HG03342 (cell line): ENCODE measurements at regions not wholly inside any gene's neighbourhood (a gene's known extent, or its start where the extent isn't known, plus 50 kb on each side); places are given as distances from the start of the nearest gene placed in this dataset.

ENCODE experiments used
- ATAC-seq: cut with Tn5 transposase; IDR thresholded peaks from one replicate; pipeline ENCODE4 v1.9.1; 2021; ENCODE audit warnings: mild to moderate bottlenecking, moderate library complexity; ENCODE audit not compliant: unreplicated experiment

DNA sequence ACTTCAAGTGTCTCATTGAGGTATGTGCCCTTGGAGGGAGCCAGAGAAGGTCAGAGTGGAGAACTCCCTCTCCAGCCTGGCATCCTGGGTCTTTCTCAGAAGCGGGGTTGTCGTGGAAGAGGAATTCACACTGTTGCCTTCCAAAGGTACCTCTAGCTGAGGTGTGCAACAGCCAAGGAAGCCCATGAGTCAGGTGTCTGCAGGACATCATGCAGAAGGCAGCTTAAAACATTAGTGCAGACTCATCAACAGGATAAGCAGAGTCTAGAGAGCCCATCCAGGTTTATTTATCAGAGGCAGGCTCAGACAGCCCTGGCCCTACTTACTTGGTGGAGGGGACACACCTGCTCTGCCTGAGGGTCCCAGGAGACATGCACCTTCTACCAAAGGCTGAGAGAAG is 95.6 kb upstream of the TPM1 start:
- no peak for ATAC-seq

DNA sequence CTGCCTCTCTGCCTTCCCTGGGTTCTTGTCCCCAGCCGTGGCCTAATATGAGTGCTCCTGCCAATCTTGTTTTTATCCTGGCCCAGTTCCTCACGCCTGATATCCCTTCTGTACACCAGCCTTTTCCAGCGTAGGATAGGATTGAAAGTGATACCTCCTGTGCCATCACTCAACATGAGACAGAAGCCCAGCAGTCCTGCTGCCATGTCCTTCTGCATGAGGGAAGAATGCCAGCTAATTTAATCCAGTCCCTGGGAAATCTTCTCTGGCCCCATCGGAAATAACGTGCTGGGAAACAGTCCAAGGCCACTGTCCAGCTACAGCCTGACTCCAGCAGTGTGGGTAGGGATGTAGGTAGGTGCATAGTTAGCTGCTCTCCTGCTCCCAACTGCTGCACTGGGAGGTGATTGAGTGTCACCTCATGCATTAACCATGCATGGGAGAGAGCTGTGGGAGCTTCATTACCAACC is 92.0 kb upstream of the TPM1 start:
- no peak for ATAC-seq

DNA sequence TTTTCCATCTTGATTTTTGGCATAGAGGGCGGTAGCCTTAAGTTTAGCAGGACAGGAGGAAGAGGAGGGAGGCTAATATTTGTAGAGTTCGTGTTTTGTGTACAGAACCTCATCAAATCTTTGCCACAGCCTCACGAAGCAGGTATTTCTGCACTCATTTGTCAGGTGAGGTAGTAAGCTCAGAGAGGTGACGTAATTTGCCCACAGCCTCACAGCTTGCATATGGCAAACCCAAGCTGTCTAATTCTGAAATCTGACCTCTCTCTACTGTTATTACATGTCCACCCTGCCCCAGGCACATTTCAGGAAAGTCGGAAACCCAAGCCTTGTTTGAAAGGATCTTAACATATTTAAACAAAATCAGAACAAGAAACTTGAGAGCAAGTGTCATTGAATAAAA is 91.1 kb upstream of the TPM1 start:
- no peak for ATAC-seq

DNA sequence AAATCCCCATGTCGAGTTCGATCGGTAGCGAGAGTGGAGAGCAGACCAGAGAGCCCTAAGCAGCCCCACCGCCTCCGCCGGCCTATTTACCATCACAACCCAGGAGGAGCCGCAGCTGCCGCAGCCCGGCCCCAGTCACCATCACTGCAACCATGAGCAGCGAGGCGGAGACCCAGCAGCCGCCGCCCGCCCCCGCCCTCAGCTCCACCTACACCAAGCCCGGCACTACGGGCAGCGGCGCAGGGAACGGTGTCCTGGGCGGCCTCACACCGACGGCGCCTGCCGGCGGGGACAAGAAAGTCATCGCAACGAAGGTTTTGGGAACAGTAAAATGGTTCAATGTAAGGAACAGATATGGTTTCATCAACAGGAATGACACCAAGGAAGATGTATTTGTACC is 89.5 kb upstream of the TPM1 start:
- ATAC-seq, result no peak

DNA sequence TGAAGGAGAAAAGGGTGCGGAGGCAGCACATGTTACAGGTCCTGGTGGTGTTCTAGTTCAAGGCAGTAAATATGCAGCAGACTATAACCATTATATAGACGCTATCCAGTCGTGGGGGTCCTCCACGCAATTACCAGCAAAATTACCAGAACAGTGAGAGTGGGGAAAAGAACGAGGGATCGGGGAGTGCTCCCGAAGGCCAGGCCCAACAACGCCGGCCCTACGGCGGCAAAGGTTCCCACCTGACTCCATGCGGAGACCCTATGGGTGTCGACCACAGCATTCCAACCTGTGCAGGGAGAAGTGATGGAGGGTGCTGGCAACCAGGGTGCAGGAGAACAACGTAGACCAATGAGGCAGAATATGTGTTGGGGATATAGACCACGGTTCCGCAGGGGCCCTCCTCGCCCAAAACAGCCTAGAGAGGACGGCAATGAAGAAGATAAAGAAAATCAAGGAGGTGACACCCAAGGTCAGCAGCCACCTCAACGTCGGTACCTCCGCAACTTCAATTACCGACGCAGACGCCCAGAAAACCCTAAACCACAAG is 89.0 kb upstream of the TPM1 start:
- no peak for ATAC-seq

DNA sequence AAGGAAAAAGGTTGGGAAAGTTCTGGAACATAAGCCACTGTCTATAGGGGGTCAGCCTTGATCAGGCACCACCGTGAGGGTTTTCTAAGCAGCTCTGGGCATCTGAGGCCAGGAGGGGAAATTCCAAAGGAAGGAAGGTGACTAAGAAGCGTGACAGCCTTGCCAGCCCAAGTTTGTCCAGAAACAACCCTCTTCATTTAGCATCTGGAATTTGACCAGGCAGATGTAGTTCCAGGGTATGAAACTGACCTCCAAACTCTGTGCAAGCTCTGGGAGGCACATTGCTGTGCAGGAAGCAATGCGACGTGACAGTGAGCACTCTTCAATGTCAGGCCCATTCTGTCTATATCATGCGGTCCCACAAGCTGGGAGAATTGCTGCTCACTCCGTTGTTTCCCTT is 85.4 kb upstream of the TPM1 start:
- no peak for ATAC-seq

DNA sequence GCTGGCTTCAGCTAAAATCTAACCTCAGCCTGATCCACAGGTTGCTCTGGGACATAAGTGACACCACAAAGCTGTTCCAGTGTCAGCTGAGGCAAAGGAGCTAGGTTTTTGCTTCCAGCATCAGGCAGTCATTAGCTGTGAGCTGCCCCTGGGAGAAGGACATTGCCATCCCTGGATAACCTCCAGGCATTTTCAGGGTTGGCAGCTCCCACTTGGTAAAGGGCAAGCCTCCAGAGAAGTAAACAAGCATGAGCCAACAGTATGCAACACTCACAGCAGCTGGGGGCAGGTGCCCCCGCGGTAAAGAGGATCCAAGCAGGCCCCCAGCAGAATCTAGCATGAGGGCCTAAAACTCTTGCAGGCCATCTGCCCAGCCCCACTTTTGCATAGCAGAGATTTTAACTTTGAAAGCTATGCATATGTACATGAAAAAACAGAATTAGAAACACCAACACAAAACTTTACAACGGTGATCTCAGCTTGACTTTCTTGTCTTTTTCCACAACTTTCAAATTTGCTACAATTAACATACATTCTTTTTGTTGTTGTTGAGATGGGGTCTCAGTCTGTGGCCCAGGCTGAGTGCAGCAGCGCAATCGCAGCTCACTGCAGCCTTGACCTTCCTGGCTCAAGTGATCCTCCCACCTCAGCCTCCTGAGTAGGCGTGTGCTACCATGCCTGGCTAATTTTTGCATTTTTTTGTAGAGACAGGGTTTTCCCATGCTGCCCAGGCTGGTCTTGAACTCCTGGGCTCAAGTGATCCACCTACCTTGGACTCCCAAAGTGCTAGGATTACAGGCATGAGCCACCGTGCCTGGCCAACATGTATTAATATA is 83.8 kb upstream of the TPM1 start:
- ATAC-seq, result no peak

DNA sequence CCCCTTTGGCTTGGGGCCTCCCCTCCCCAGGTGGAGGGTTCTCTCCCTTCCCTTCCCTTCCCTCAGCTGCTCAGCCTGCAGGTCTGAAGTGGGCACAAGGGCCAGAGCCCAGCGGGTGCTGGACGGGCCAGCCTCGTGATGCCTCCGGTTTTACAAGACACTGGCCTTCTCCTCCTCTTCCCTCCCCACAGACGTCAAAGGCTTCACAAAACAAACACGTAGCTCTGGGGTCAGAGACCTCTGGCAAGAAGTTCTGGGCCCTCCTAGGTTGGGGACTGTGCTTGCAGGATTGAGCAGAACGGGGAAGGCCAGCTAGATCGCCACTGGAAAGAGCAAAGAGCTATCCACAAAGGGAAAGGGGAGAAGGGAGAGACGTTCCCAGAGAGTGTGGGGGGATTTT is 81.4 kb upstream of the TPM1 start:
- ATAC-seq, result no peak

DNA sequence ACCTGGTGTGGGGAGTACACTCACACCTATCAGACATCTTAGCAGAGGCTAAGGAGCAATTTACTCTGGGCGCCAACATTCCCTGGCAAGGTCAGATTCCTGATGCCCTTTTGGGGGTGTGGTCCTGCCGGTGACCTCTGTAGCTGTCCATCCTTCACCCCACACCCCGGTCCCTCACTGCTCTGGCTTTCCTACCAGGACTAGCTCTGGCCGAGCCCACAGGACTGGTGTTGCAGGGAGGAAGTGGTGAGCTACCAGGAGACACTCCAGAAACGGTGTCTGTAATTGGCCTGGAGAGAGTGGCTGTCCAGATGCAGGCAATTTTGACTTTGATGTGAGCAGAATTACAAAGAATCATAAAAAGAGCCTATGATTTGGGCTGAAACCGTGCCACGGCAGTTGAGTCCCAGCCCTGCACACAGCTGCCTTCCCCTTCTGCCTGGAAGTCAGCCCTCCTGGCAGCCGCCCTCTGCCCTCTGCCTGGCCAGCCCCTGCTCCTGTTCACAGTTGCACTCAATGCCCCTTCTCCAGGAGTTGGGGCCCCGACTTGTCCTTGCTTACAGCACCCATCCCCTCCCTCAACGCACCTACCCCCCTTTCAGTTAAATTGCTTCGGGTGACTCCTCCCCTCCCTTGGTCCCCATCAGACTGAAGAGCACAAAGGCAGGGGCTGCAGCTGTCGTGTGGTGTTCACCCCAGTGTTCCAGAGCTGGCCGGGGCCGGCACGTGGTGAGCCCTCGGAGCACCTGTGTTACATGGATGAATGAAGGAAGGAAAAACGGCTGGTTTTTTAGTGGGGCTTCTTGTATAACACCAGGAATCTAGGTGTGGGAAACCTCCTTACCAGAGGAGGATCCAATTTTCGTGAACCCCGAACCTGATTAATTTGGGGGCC is 80.2 kb upstream of the TPM1 start:
- no peak for ATAC-seq

DNA sequence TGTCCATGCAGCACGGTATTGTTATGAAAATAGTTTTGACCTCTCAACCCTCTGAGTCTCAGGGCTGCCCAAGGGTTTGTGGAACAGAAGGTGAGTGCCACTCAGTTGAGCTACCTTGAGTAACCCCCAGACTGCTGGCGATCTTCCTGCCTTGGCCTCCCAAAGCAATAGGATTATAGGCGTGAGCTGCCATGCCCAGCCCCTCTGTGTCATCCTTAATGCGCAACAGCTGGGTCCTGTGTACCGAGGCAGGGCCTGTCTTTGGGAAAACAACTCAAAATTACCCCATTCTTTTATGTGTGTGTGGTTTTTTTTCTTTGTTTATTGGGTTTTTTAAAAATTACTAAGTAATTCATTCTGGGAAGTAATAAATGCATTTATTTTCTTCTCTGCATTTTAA is 78.3 kb upstream of the TPM1 start:
- no peak for ATAC-seq

DNA sequence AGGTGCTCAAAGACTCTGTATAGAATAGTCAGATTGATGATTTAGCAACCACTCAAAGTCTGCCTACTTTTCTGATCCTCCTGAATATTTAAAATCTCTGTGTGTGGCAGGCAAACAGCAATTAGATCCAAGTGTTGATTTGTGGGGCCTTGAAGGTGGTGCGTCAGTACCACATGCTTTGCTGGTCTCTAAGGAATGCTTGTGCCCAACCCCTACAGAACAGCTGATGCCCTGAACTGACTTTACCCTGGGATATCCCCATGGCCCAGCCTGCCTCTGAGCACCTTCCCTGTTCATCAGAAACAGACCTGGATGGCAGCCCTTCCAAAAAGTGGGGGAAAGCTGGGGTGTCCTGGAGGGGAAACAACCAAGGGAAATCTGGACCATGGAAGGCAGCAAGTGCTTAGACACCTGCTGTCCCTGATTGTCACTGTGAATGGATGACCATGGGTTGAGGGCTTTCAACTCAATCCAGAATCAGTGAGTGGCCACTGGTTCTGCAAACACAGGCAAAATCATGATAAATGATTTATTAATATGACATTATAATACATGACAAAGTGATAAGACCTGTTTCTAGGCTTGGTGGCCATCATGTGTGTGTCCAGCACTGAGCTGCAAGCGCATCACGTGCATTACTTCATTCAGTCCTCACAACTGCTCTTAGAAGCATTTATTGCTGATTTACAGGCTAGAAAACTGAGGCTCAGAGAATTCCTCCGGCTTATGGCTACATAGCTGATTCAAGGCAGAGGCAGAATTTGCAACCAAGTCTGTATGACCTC is 76.1 kb upstream of the TPM1 start:
- no peak for ATAC-seq

DNA sequence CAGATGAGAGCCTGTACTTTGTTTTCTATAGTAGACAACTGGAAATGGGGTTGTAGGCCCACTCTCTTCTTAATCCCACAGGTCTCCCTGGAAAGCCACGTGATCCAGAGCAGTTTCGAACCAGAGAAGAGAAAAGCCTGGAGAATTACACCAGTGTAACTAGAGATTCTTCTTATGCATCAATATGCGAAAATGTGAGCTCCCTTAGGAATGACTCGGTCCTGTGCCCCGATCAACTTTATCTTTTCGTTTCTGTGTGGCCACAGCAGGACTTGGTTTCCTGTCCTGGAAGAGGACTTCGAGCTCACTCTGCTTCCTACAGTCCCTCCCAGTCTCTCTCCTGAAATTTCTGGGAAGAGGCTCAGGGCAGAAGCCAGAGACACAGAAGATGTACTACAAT is 73.8 kb upstream of the TPM1 start:
- no peak for ATAC-seq

DNA sequence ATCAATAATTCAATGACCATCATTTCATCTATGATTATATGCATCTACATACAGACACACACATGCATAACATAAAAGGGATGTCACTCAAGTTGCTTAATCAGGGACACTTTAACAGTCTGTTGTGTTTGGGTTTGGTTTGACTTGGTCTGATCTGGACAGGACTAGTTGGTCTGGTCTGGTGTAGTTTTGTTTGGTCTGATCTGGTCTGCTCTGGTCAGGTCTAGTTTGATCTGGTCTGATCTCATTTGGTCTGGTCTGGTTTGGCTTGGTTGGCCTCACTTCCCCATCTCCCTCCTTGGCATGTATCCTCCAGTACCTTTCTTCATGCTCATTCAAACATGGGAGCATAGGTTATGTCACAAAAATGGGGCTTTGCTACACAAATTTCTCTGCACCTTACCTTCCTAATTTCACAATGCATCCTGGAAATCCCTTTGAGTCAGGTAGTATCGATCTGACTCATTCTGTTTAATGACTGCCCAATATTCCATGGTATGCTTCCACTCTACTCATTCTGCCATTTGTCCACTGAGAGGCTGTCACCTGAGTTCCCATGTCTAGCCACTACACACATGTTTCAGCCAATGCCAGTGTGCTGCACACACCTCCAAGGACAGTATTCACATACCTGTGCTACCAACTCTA is 73.0 kb upstream of the TPM1 start:
- no peak for ATAC-seq

DNA sequence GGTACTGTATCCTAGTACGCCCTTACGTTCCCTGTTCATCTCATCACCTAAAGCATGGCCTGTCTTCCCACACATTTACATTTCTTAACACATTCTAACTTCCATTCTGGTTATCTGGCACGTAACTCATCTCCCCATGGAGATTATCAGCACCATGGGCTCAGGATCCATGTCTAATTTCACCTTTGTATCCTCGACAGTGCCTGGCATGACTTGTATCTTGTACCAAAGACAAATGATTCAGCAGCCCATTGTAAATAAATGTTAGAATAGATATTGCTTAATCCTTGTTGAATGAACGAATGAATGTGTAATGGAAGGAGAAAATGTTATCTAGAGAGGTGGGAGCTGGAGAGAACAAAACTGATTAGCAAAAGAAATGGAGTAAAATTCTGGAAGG is 69.7 kb upstream of the TPM1 start:
- no peak for ATAC-seq

DNA sequence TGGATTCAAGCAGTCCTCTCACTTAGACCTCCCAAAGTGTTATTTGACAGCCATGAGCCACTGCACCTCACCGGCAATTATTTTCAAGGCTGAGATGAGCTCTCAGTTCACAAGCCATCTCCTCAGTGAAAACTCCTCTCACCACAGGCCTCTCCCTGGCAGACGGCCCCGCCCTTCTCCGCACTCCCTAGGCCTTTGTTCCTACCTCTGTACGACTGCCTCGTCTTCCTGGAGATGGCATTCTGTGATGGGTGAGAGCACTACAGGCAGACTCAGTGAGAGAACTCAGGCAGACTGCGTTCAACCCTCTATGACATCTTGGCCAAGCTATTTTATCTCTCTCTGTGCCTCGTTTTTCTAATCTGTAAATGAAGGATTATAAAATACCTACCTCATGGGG is 67.0 kb upstream of the TPM1 start:
- no peak for ATAC-seq

DNA sequence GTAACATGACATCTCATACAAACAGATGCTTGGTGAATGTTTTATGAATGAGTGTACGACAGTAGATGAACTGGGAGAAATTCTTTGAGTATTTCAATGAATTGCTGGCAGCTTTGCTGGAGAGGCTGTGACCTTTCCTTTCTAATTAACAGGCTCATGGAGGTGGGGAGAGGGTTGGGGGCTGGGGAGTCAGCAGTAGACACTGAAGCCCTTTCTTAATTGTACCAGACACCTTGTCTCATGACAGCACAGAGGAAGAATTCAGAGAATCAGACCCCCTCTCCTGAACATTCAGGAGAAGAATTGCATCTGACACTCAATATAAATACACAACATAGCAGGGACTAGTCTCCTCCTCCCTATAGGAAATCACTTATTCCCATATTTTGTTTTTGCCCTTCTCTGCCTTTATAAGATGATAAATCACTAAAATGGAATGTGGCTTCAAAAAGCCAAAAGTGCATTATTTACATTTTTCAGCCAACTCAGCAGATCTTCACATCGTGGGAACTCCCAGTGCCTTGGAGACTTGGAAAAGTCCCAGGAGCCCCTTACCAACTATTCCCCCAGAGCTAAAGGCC is 66.2 kb upstream of the TPM1 start:
- no peak for ATAC-seq

DNA sequence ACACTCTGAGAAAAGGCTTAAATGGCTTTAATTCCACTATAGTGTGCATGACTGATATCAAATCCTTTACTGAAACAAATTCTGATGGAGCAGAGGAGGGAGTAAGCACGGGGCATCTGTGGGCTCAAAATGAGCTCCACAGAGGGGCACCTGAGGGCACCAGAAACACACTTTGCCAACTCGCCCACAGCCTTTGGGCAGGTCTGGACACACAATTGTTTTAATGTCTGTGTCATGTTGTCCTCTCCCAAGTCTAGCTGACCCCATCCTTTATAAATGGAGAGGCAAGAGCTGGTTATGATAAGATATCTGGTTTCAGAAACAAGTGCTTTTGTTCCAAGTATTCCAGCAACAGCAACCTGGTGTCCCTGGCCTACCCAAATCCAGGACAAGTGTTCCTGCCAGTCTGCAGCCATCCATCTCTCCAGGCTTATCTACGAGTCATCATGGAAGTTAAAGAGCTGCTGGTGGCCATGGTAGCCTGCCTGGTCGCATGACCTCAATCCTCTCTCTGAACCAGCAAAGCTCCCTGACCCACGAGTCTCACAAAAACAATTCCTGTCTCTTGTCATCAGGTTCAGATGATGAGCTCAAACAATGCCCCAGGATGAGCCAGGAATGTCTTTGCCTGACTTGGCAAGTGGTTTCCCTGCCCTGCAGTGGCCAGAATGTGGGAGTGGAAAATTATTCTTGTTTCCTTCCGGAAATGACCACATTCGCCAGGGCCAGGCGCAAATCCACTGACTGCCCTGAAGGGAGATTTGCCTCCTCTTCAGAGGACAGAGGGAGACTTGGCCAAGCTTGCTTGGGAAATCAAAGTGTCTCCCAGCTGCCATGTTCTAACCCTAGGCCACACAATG is 64.4 kb upstream of the TPM1 start:
- ATAC-seq, result no peak

DNA sequence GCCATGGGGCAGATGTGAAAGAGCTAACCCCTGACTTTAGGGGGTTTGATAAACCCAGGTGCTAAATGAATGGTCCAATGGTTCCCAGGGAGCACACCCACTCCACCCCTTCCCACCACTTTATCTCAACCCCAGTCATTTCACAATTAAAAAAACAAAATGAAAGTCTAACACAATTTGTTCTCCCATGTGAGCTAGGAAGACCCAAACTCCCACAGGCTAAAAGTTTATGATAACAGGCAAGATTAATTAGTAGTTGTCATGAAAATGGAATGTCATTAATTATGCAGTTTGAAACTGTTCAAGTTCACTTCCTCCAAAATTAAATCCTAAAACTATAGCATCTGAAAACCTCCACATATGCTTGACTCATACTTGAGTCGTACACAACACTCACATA is 63.3 kb upstream of the TPM1 start:
- no peak for ATAC-seq

DNA sequence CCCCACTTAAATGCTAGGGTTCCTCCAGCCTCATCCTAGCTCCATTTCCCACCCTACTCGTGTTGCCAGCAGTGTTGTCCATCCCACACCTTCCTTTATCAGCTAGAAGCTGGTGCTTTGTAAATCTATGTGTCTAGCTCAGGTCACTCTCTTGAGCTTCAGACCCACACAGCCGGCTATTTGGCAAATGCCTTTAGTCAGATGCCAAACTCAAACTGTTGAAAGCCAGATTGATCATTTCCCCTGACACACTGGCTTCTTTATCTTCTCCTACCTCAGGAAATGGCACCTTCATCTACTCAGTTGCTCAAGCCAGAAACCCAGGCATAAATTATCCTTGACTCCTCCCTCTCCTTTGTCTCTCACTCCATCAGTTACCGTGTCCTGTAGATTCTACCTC is 61.5 kb upstream of the TPM1 start:
- no peak for ATAC-seq
